ENCODE measurements at regions not wholly inside any gene's neighbourhood (a gene's known extent, or its start where the extent isn't known, plus 50 kb on each side); places are given as distances from the start of the nearest gene placed in this dataset.

GRCh38 chr10:35950226-35950625 lies 308.1 kb upstream of the FZD8 start:
- no peak overlapping the region for H3K4me3 ChIP-seq (ENCODE audit: insufficient read depth, low read depth, low read length)
- WGBS, 2 experiments, result 67 to 72% methylated on average over 8 of the region's 8 CpGs
- H3K27ac ChIP-seq (ENCODE audit: insufficient read depth, low read depth, low read length, poor library complexity, severe bottlenecking), result no peak overlapping the region
- H3K4me1 ChIP-seq (ENCODE audit: control insufficient read depth, insufficient read depth, low read length), result peaks cover 12% of the 10 kb centered on the region
- no peaks in the 10 kb centered on the region for H3K9me3 ChIP-seq (ENCODE audit: control insufficient read depth, low read length)
- H3K27me3 ChIP-seq (ENCODE audit: control insufficient read depth, insufficient read depth, low read length, poor library complexity, severe bottlenecking), result no peaks in the 10 kb centered on the region
- no peaks in the 10 kb centered on the region for H3K36me3 ChIP-seq (ENCODE audit: control insufficient read depth, insufficient read depth, low read length)

GRCh38 chr10:35949811-35950211 lies 307.7 kb upstream of the FZD8 start:
- Histone ChIP-seq H3K4me3 (ENCODE audit: insufficient read depth, low read depth, low read length) (no peak overlapping the region), H3K36me3 (ENCODE audit: control insufficient read depth, insufficient read depth, low read length) (no peaks in the 10 kb centered on the region), H3K4me1 (ENCODE audit: control insufficient read depth, insufficient read depth, low read length) (peaks cover 12% of the 10 kb centered on the region), H3K9me3 (ENCODE audit: control insufficient read depth, low read length) (no peaks in the 10 kb centered on the region), H3K27ac (ENCODE audit: insufficient read depth, low read depth, low read length, poor library complexity, severe bottlenecking) (no peak overlapping the region), H3K27me3 (ENCODE audit: control insufficient read depth, insufficient read depth, low read length, poor library complexity, severe bottlenecking) (no peaks in the 10 kb centered on the region)
- 32 to 33% methylated on average over 5 of the region's 5 CpGs for WGBS, 2 experiments

GRCh38 chr10:35946556-35946955 lies 304.5 kb upstream of the FZD8 start:
- no peaks in the 10 kb centered on the region for H3K9me3 ChIP-seq (ENCODE audit: control insufficient read depth, low read length)
- WGBS, 2 experiments, result 96 to 97% methylated on average over 3 of the region's 3 CpGs
- H3K4me3 ChIP-seq (ENCODE audit: insufficient read depth, low read depth, low read length), result no peak overlapping the region
- no peak overlapping the region for H3K27ac ChIP-seq (ENCODE audit: insufficient read depth, low read depth, low read length, poor library complexity, severe bottlenecking)
- H3K27me3 ChIP-seq (ENCODE audit: control insufficient read depth, insufficient read depth, low read length, poor library complexity, severe bottlenecking), result no peaks in the 10 kb centered on the region
- peaks cover 12% of the 10 kb centered on the region for H3K4me1 ChIP-seq (ENCODE audit: control insufficient read depth, insufficient read depth, low read length)
- H3K36me3 ChIP-seq (ENCODE audit: control insufficient read depth, insufficient read depth, low read length), result no peaks in the 10 kb centered on the region

- Histone ChIP-seq H3K27me3 (ENCODE audit: control insufficient read depth, insufficient read depth, low read length, poor library complexity, severe bottlenecking) (no peaks in the 10 kb centered on the region), H3K27ac (ENCODE audit: insufficient read depth, low read depth, low read length, poor library complexity, severe bottlenecking) (no peak overlapping the region), H3K4me3 (ENCODE audit: insufficient read depth, low read depth, low read length) (no peak overlapping the region), H3K9me3 (ENCODE audit: control insufficient read depth, low read length) (no peaks in the 10 kb centered on the region), H3K4me1 (ENCODE audit: control insufficient read depth, insufficient read depth, low read length) (peaks cover 5% of the 10 kb centered on the region), H3K36me3 (ENCODE audit: control insufficient read depth, insufficient read depth, low read length) (no peaks in the 10 kb centered on the region)
- WGBS, 2 experiments, result 94 to 96% methylated on average over 3 of the region's 3 CpGs
Observed at GRCh38 chr10:35942057-35942456, 300.0 kb upstream of the FZD8 start.

- WGBS, 2 experiments, result 42% methylated on average over 14 of the region's 14 CpGs
- Histone ChIP-seq H3K27me3 (ENCODE audit: control insufficient read depth, insufficient read depth, low read length, poor library complexity, severe bottlenecking) (no peaks in the 10 kb centered on the region), H3K9me3 (ENCODE audit: control insufficient read depth, low read length) (no peaks in the 10 kb centered on the region), H3K4me1 (ENCODE audit: control insufficient read depth, insufficient read depth, low read length) (peaks cover 5% of the 10 kb centered on the region), H3K36me3 (ENCODE audit: control insufficient read depth, insufficient read depth, low read length) (no peaks in the 10 kb centered on the region), H3K4me3 (ENCODE audit: insufficient read depth, low read depth, low read length) (no peak overlapping the region), H3K27ac (ENCODE audit: insufficient read depth, low read depth, low read length, poor library complexity, severe bottlenecking) (no peak overlapping the region)
Observed at GRCh38 chr10:35940141-35941041, 298.3 kb upstream of the FZD8 start.

GRCh38 chr10:35938160-35938559 lies 296.1 kb upstream of the FZD8 start:
- H3K4me3 ChIP-seq (ENCODE audit: insufficient read depth, low read depth, low read length), result no peak overlapping the region
- WGBS, 2 experiments, result 91 to 96% methylated on average over 5 of the region's 5 CpGs
- no peak overlapping the region for H3K27ac ChIP-seq (ENCODE audit: insufficient read depth, low read depth, low read length, poor library complexity, severe bottlenecking)

GRCh38 chr10:35937546-35937945 lies 295.4 kb upstream of the FZD8 start:
- peaks cover 13% of the 10 kb centered on the region for H3K4me1 ChIP-seq (ENCODE audit: control insufficient read depth, insufficient read depth, low read length)
- H3K4me3 ChIP-seq (ENCODE audit: insufficient read depth, low read depth, low read length), result no peak overlapping the region
- H3K27me3 ChIP-seq (ENCODE audit: control insufficient read depth, insufficient read depth, low read length, poor library complexity, severe bottlenecking), result no peaks in the 10 kb centered on the region
- no peaks in the 10 kb centered on the region for H3K36me3 ChIP-seq (ENCODE audit: control insufficient read depth, insufficient read depth, low read length)
- H3K27ac ChIP-seq (ENCODE audit: insufficient read depth, low read depth, low read length, poor library complexity, severe bottlenecking), result no peak overlapping the region
- H3K9me3 ChIP-seq (ENCODE audit: control insufficient read depth, low read length), result no peaks in the 10 kb centered on the region
- 89 to 90% methylated on average over 7 of the region's 7 CpGs for WGBS, 2 experiments

More at GRCh38 chr10:35938160-35938559, 296.1 kb upstream of the FZD8 start:
- peaks cover 13% of the 10 kb centered on the region for H3K4me1 ChIP-seq (ENCODE audit: control insufficient read depth, insufficient read depth, low read length)
- no peaks in the 10 kb centered on the region for H3K9me3 ChIP-seq (ENCODE audit: control insufficient read depth, low read length)
- H3K27me3 ChIP-seq (ENCODE audit: control insufficient read depth, insufficient read depth, low read length, poor library complexity, severe bottlenecking), result no peaks in the 10 kb centered on the region
- H3K36me3 ChIP-seq (ENCODE audit: control insufficient read depth, insufficient read depth, low read length), result no peaks in the 10 kb centered on the region

GRCh38 chr10:35934642-35934995 lies 292.5 kb upstream of the FZD8 start:
- Histone ChIP-seq H3K9me3 (ENCODE audit: control insufficient read depth, low read length) (no peaks in the 10 kb centered on the region), H3K27me3 (ENCODE audit: control insufficient read depth, insufficient read depth, low read length, poor library complexity, severe bottlenecking) (no peaks in the 10 kb centered on the region), H3K4me1 (ENCODE audit: control insufficient read depth, insufficient read depth, low read length) (peaks cover 8% of the 10 kb centered on the region), H3K27ac (ENCODE audit: insufficient read depth, low read depth, low read length, poor library complexity, severe bottlenecking) (no peak overlapping the region), H3K4me3 (ENCODE audit: insufficient read depth, low read depth, low read length) (no peak overlapping the region), H3K36me3 (ENCODE audit: control insufficient read depth, insufficient read depth, low read length) (no peaks in the 10 kb centered on the region)
- 81 to 89% methylated on average over 5 of the region's 5 CpGs for WGBS, 2 experiments

- Histone ChIP-seq H3K9me3 (ENCODE audit: control insufficient read depth, low read length) (no peaks in the 10 kb centered on the region), H3K36me3 (ENCODE audit: control insufficient read depth, insufficient read depth, low read length) (no peaks in the 10 kb centered on the region), H3K27me3 (ENCODE audit: control insufficient read depth, insufficient read depth, low read length, poor library complexity, severe bottlenecking) (no peaks in the 10 kb centered on the region), H3K4me3 (ENCODE audit: insufficient read depth, low read depth, low read length) (no peak overlapping the region), H3K27ac (ENCODE audit: insufficient read depth, low read depth, low read length, poor library complexity, severe bottlenecking) (no peak overlapping the region), H3K4me1 (ENCODE audit: control insufficient read depth, insufficient read depth, low read length) (peaks cover 8% of the 10 kb centered on the region)
- 77 to 81% methylated on average over 5 of the region's 5 CpGs for WGBS, 2 experiments
Observed at GRCh38 chr10:35933940-35934641, 292.0 kb upstream of the FZD8 start.

- H3K9me3 ChIP-seq (ENCODE audit: control insufficient read depth, low read length), result no peaks in the 10 kb centered on the region
- no peaks in the 10 kb centered on the region for H3K36me3 ChIP-seq (ENCODE audit: control insufficient read depth, insufficient read depth, low read length)
- H3K4me1 ChIP-seq (ENCODE audit: control insufficient read depth, insufficient read depth, low read length), result peaks cover 8% of the 10 kb centered on the region
- no peak overlapping the region for H3K27ac ChIP-seq (ENCODE audit: insufficient read depth, low read depth, low read length, poor library complexity, severe bottlenecking)
- no peak overlapping the region for H3K4me3 ChIP-seq (ENCODE audit: insufficient read depth, low read depth, low read length)
- WGBS, 2 experiments, result 90 to 100% methylated on average over 1 of the region's 1 CpG
- H3K27me3 ChIP-seq (ENCODE audit: control insufficient read depth, insufficient read depth, low read length, poor library complexity, severe bottlenecking), result no peaks in the 10 kb centered on the region
Observed at GRCh38 chr10:35933491-35933890, 291.4 kb upstream of the FZD8 start.

Data from ectodermal cell (in vitro differentiated cells).